C4-2B (cell line): ENCODE measurements at regions not wholly inside any gene's neighbourhood (a gene's known extent, or its start where the extent isn't known, plus 50 kb on each side); places are given as distances from the start of the nearest gene placed in this dataset.

ENCODE experiments used
- ZFX ChIP-seq: fragments of 450-650 bp; IDR thresholded peaks from 2 replicates; pipeline ENCODE4 v1.6.1; 2017
- TF ChIP-seq, protein P1 (sequence below): fragments of 450-650 bp; conservative IDR thresholded peaks from 2 replicates; pipeline ENCODE4 v1.5.1; 2017; ENCODE audit warnings: mild to moderate bottlenecking

DNA sequence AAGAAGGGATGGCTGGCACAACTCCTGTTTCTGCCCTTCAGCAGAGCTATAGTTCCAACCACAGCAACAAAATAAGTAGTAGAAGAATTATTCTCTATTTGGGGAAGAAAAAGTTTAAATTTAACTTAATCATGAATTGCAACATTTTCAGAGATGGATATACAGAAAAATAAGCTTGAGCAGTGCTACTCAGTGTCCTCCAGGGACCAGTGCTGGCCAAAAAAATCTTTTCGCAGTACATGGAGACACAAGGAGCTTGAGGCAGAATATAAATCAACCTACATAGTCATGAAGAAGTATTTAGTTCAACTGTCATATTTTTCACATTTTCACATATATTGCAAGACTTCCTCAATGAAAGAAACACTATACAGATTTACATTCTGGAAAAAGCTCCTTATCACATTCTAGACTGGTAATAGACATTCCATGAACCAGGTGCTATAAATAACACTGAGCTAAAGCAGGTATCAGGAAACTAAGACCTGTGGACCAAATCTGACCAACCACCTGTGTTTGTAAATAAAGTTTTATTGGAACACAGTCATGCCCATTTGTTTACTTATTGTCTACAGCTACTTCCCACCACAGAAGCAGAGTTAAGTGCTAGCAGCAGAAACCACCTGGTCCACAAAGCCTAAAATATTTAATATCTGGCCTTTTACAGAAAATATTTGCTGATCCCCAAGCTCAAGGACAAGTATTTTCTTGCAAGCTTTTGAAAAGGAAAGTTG lies 101.9 kb downstream of the RGS21 start:
- TF ChIP-seq, protein P1, sequence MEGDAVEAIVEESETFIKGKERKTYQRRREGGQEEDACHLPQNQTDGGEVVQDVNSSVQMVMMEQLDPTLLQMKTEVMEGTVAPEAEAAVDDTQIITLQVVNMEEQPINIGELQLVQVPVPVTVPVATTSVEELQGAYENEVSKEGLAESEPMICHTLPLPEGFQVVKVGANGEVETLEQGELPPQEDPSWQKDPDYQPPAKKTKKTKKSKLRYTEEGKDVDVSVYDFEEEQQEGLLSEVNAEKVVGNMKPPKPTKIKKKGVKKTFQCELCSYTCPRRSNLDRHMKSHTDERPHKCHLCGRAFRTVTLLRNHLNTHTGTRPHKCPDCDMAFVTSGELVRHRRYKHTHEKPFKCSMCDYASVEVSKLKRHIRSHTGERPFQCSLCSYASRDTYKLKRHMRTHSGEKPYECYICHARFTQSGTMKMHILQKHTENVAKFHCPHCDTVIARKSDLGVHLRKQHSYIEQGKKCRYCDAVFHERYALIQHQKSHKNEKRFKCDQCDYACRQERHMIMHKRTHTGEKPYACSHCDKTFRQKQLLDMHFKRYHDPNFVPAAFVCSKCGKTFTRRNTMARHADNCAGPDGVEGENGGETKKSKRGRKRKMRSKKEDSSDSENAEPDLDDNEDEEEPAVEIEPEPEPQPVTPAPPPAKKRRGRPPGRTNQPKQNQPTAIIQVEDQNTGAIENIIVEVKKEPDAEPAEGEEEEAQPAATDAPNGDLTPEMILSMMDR: no peak
- no peak for TF ChIP-seq ZFX
